Small intestine (tissue), 7 donors: ENCODE measurements at regions not wholly inside any gene's neighbourhood (a gene's known extent, or its start where the extent isn't known, plus 50 kb on each side); places are given as distances from the start of the nearest gene placed in this dataset.

ENCODE experiments used
- DNase-seq, 2 donors: peaks; one replicate each; pipeline versions ENCODE4 v3.0.0 to v3.0.0-alpha.2; 2013
- FAIRE-seq: peaks from 2 replicates; lab custom pipeline; 2012; peaks lifted over from hg19 to GRCh38; lab: Jason Lieb, UNC
- H3K27ac ChIP-seq, 3 donors: one replicate each; pipeline ENCODE4 v1.5.1; 2013; ENCODE audit warnings: low read length in 2 of 3, mild to moderate bottlenecking in 2 of 3, control low read depth in 1 of 3, inconsistent platforms in 1 of 3, low read depth in 1 of 3, moderate library complexity in 1 of 3
- H3K27me3 ChIP-seq, 3 donors: one replicate each; pipeline ENCODE4 v1.6.1; 2013; ENCODE audit warnings: low read length in 3 of 3, inconsistent platforms in 1 of 3; ENCODE audit not compliant: control insufficient read depth in 3 of 3, insufficient read depth in 3 of 3
- H3K36me3 ChIP-seq, 3 donors: one replicate each; pipeline ENCODE4 v1.6.1; 2013; ENCODE audit warnings: low read length in 3 of 3, inconsistent platforms in 1 of 3, low read depth in 1 of 3, mild to moderate bottlenecking in 1 of 3, moderate library complexity in 1 of 3; ENCODE audit not compliant: control insufficient read depth in 3 of 3, insufficient read depth in 2 of 3
- H3K4me1 ChIP-seq, 3 donors: one replicate each; pipeline ENCODE4 v1.6.1; 2013; ENCODE audit warnings: low read length in 2 of 3, inconsistent platforms in 1 of 3, low read depth in 1 of 3, mild to moderate bottlenecking in 1 of 3, moderate library complexity in 1 of 3; ENCODE audit not compliant: control insufficient read depth in 3 of 3, insufficient read depth in 2 of 3
- H3K4me3 ChIP-seq, 3 donors: one replicate each; pipeline ENCODE4 v1.5.1; 2013; ENCODE audit warnings: low read length in 3 of 3, control low read depth in 1 of 3, inconsistent platforms in 1 of 3, low read depth in 1 of 3, mild to moderate bottlenecking in 1 of 3, moderate library complexity in 1 of 3
- H3K9me3 ChIP-seq, 2 donors: one replicate each; pipeline ENCODE4 v1.6.1; 2013; ENCODE audit warnings: low read depth in 1 of 2, low read length in 1 of 2; ENCODE audit not compliant: control insufficient read depth in 2 of 2, insufficient read depth in 1 of 2
- WGBS, 3 donors: extraction: QIAGEN DNeasy Blood & Tissue Kit; methylation state at CpG; one replicate each; pipeline ENCODE4 v1.1.7; 2013; 5-methylcytosine and 5-hydroxymethylcytosine counted together
- donor health status: healthy with polysubstance abuse.
- donor health status: control.
- donor health status: control.
- donor health status: Bipolar disorder and iron deficiency.
- donor health status: healthy.

- Histone ChIP-seq H3K4me1 (no peaks in the 10 kb centered on the region), H3K27me3 (no peaks in the 10 kb centered on the region), H3K4me3 (no peak overlapping the region), H3K27ac (no peak overlapping the region), H3K36me3 (no peaks in the 10 kb centered on the region), H3K9me3 (no peaks in the 10 kb centered on the region)
- FAIRE-seq (no peak), DNase-seq (no peak)
- 79 to 90% methylated on average over 1 of the region's 1 CpG; no CpG with 5 or more reads in 1 of the 3 donors for WGBS, 3 donors
Observed at GRCh38 chrY:17319916-17320315, 560.1 kb downstream of the CDY2B start.

- DNase-seq (no peak), FAIRE-seq (no peak)
- H3K9me3 ChIP-seq, result no peaks in the 10 kb centered on the region
- no peak overlapping the region for H3K4me3 ChIP-seq
- H3K4me1 ChIP-seq, result no peaks in the 10 kb centered on the region
- no peak overlapping the region for H3K27ac ChIP-seq
- no peaks in the 10 kb centered on the region for H3K36me3 ChIP-seq
- WGBS, 3 donors, result 83 to 87% methylated on average over 2 of the region's 2 CpGs; no CpG with 5 or more reads in 1 of the 3 donors
- H3K27me3 ChIP-seq, result no peaks in the 10 kb centered on the region
Observed at GRCh38 chrY:17318631-17319030, 561.4 kb downstream of the CDY2B start.

DNA sequence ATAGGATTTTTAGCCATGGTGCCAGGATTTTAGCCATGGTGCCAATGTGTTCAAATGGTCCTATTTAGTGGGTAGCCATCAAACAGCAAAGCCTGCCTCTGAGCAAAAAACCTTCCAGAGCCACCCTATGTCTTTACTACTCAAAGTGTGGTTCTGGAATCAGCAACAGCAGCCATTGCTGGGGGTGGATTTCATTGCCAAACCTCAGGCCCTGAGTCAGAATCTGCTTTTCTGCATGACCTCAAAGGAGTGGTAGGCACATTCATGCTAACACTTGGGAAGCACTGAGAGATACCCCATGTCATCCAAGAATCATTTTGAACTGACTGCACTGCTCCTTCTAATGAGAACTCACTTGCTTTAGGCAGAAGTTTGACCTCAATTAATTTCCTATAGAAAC lies 603.0 kb downstream of the CDY2B start:
- DNase-seq (no peak), FAIRE-seq (no peak)
- Histone ChIP-seq H3K27me3 (no peaks in the 10 kb centered on the region), H3K9me3 (no peaks in the 10 kb centered on the region), H3K4me3 (no peak overlapping the region), H3K36me3 (no peaks in the 10 kb centered on the region), H3K27ac (no peak overlapping the region), H3K4me1 (no peaks in the 10 kb centered on the region)

DNA sequence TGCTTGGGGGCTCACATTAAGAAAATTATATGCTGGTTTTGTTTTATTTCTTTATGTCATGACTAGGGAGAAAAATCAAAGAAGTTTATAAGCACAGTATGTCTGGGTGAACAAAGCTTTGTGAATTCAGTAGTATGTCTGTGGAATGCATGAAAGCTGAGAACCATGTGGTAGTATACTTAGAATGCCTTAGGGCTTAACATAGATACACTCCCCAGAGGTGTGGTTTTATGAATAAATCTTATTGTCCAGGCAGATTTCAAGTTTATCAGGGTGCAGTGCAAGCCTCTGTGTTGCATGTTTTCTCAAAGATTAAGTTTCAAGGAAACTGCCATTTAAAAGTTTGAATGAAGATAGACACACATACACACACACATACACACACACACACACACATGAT lies 620.5 kb downstream of the CDY2B start:
- FAIRE-seq (no peak), DNase-seq (no peak)
- H3K4me1 ChIP-seq, result no peaks in the 10 kb centered on the region
- no peak overlapping the region for H3K27ac ChIP-seq
- no peaks in the 10 kb centered on the region for H3K36me3 ChIP-seq
- no peaks in the 10 kb centered on the region for H3K9me3 ChIP-seq
- no peak overlapping the region for H3K4me3 ChIP-seq
- H3K27me3 ChIP-seq, result no peaks in the 10 kb centered on the region

DNA sequence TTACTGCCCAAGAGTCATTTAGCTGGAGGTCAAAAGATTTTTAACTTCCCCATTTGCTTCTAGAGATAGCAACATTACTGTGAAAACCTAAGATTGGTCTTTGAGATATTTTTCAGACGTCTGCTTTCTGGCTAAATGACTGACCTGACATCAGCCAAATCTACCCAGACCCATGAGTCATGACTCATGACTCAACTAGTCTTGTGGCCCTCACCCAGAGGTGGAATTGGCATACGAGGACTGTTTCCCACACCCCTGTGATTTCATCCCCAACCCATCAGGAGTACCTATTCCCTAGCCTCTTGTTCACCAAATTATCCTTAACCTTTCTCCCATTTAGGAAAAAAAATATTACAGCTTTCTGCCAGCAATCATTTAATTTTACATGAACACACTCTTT lies 641.6 kb downstream of the CDY2B start:
- WGBS, 3 donors, result 45 to 51% methylated on average over 2 of the region's 2 CpGs; no CpG with 5 or more reads in 1 of the 3 donors
- H3K9me3 ChIP-seq, result no peaks in the 10 kb centered on the region
- no peak for FAIRE-seq
- H3K4me3 ChIP-seq, result no peak overlapping the region
- no peak overlapping the region for H3K27ac ChIP-seq
- DNase-seq, result no peak
- no peaks in the 10 kb centered on the region for H3K4me1 ChIP-seq
- no peaks in the 10 kb centered on the region for H3K36me3 ChIP-seq
- no peaks in the 10 kb centered on the region for H3K27me3 ChIP-seq

DNA sequence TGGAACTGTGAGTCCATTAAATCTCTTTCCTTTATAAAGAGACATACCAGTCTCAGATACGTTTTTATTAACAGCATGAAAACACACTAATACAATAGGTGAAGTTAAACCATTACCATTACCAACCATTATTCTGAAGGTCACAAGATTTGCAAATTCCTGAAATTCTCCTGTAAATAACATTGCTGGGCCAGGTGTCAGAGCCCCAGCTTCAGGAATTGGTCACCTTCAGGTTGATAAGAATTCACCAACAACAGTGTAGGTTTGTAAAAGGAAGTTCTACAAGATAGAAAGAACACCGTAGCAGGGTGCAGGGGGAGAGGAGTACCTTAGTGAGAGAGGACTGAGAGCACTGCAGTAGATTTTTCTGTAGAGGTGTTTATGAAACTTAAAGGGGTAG lies 644.3 kb downstream of the CDY2B start:
- Histone ChIP-seq H3K9me3 (no peaks in the 10 kb centered on the region), H3K4me1 (no peaks in the 10 kb centered on the region), H3K36me3 (no peaks in the 10 kb centered on the region), H3K4me3 (no peak overlapping the region), H3K27me3 (no peaks in the 10 kb centered on the region), H3K27ac (no peak overlapping the region)
- 56 to 63% methylated on average over 2 of the region's 2 CpGs; no CpG with 5 or more reads in 1 of the 3 donors for WGBS, 3 donors
- DNase-seq (no peak), FAIRE-seq (no peak)

GRCh38 chrY:17233435-17234109 lies 646.4 kb downstream of the CDY2B start:
- Histone ChIP-seq H3K4me3 (no peak overlapping the region), H3K27ac (no peak overlapping the region), H3K9me3 (no peaks in the 10 kb centered on the region), H3K27me3 (no peaks in the 10 kb centered on the region), H3K36me3 (no peaks in the 10 kb centered on the region), H3K4me1 (no peaks in the 10 kb centered on the region)
- no peak for DNase-seq
- FAIRE-seq, result no peak
- 33 to 65% methylated on average over 3 of the region's 3 CpGs; no CpG with 5 or more reads in 1 of the 3 donors for WGBS, 3 donors

- 60 to 81% methylated on average over 3 of the region's 3 CpGs; no CpG with 5 or more reads in 1 of the 3 donors for WGBS, 3 donors
- DNase-seq (no peak), FAIRE-seq (no peak)
Observed at GRCh38 chrY:17231994-17232393, 648.0 kb downstream of the CDY2B start.

DNA sequence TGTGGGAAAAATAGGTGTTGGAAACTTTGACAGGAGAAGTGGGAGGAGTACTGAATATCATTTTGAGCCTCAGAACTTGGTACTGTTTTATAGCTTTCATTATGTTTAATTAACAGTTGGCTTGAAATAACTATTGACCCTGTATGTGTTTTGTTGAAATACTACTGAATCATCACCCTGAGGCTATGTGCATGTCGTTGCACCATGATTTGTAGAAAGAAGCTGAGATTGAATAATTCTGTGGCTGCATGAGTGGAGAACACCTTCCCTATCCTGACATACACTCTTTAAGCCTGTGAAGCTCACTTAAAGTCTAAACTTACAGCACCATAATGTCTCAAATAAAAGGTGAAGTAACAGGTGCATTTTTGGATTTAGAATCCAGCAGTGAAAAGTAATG lies 656.5 kb downstream of the CDY2B start:
- H3K4me1 ChIP-seq, result no peaks in the 10 kb centered on the region
- H3K36me3 ChIP-seq, result no peaks in the 10 kb centered on the region
- FAIRE-seq, result no peak
- no peak overlapping the region for H3K4me3 ChIP-seq
- H3K27me3 ChIP-seq, result no peaks in the 10 kb centered on the region
- no peak for DNase-seq
- H3K27ac ChIP-seq, result no peak overlapping the region
- 6 to 39% methylated on average over 1 of the region's 1 CpG; no CpG with 5 or more reads in 1 of the 3 donors for WGBS, 3 donors
- peaks cover 0 to 2% of the 10 kb centered on the region in 2 donors for H3K9me3 ChIP-seq

More at GRCh38 chrY:17231994-17232393, 648.0 kb downstream of the CDY2B start:
- no peaks in the 10 kb centered on the region for H3K36me3 ChIP-seq
- no peaks in the 10 kb centered on the region for H3K9me3 ChIP-seq
- no peaks in the 10 kb centered on the region for H3K27me3 ChIP-seq
- no peak overlapping the region for H3K27ac ChIP-seq
- no peaks in the 10 kb centered on the region for H3K4me1 ChIP-seq
- H3K4me3 ChIP-seq, result no peak overlapping the region
